Lower leg skin (tissue), 3 donors: ENCODE measurements at regions not wholly inside any gene's neighbourhood (a gene's known extent, or its start where the extent isn't known, plus 50 kb on each side); places are given as distances from the start of the nearest gene placed in this dataset.

Experiments
- CTCF ChIP-seq, 3 donors: fragments of 450-650 bp; IDR thresholded peaks; one replicate each; pipeline ENCODE4 v1.5.1; 2016; ENCODE audit warnings: antibody characterized with exemption in 3 of 3, mild to moderate bottlenecking in 3 of 3, moderate library complexity in 2 of 3
- POLR2A ChIP-seq, 2 donors: fragments of 450-650 bp; IDR thresholded peaks; one replicate each; pipeline ENCODE4 v1.6.1; 2016 to 2017; ENCODE audit warnings: antibody characterized with exemption in 2 of 2, mild to moderate bottlenecking in 1 of 2, moderate library complexity in 1 of 2

- TF ChIP-seq CTCF (IDR thresholded peaks at IDR 0.05) (no peak), POLR2A (IDR thresholded peaks at IDR 0.05) (no peak)
These were observed 453.8 kb downstream of the RAP2B start for GRCh38 chr3:153615863-153616262.
